ENCODE measurements at regions not wholly inside any gene's neighbourhood (a gene's known extent, or its start where the extent isn't known, plus 50 kb on each side); places are given as distances from the start of the nearest gene placed in this dataset.

- TF ChIP-seq GATA3 (IDR thresholded peaks at IDR 0.05; ENCODE audit: low read depth, low read length) (no peak), GATA2 (IDR thresholded peaks at IDR 0.05; ENCODE audit: low read depth, low read length) (no peak)
These were observed 84.7 kb downstream of the DLEU7 start for GRCh38 chr13:50758796-50759195.

All from SH-SY5Y (cell line).